ENCODE measurements at regions not wholly inside any gene's neighbourhood (a gene's known extent, or its start where the extent isn't known, plus 50 kb on each side); places are given as distances from the start of the nearest gene placed in this dataset.

GRCh38 chr6:139533171-139533570, 158.7 kb upstream of the CITED2 start:
- 0 out of 2 replicates have a peak, but pooled peaks cover 4% of the 10 kb centered on the region for H3K4me1 ChIP-seq (replicated peaks; ENCODE audit: insufficient read depth)
- no peak for TF ChIP-seq EZH2 (IDR thresholded peaks at IDR 0.05; ENCODE audit: low read depth)
- no peaks in the 10 kb centered on the region for H3K36me3 ChIP-seq (ENCODE audit: low read depth)
- H3F3A ChIP-seq (ENCODE audit: insufficient read depth, low read depth): no peaks in the 10 kb centered on the region
- POLR2A ChIA-PET (ENCODE audit: unreplicated experiment): no interaction called here
- CTCF ChIA-PET: no interaction called here
- no peaks in the 10 kb centered on the region for H4K20me1 ChIP-seq (ENCODE audit: insufficient read depth)
- no peak for DNase-seq
- no peaks in the 10 kb centered on the region for H3K9me2 ChIP-seq (ENCODE audit: insufficient read depth)
- H3K4me2 ChIP-seq: no peak overlapping the region
- no peaks in the 10 kb centered on the region for H3K27me3 ChIP-seq (ENCODE audit: insufficient read depth, low read depth)
- no peaks in the 10 kb centered on the region for H3K79me2 ChIP-seq (ENCODE audit: low read depth)
- H3K4me3 ChIP-seq: no peak overlapping the region
- no peak overlapping the region for H3K27ac ChIP-seq
- intact Hi-C loops (cut with micrococcal nuclease; ENCODE audit: unreplicated experiment): loop anchor here (5.0 kb wide), 2 partner anchors 54 to 156 kb away; no protein-coding TSS in a partner anchor
- H2AFZ ChIP-seq: no peak overlapping the region
- no TSS peak for BruUV-seq (replicated peaks)
- no peaks in the 10 kb centered on the region; the same call in none of the 2 replicates for H3K9me3 ChIP-seq (ENCODE audit: insufficient read depth, low read depth)

GRCh38 chr6:139531148-139532115, 157.0 kb upstream of the CITED2 start:
- no peak overlapping the region for H3K4me2 ChIP-seq
- H3K4me1 ChIP-seq (replicated peaks; ENCODE audit: insufficient read depth): 0 out of 2 replicates have a peak, but pooled peaks cover 4% of the 10 kb centered on the region
- no peak overlapping the region for H3K4me3 ChIP-seq
- no peak overlapping the region for H2AFZ ChIP-seq
- no peak for TF ChIP-seq CTCF (conservative IDR thresholded peaks at IDR 0.05)
- no peak for TF ChIP-seq EZH2 (IDR thresholded peaks at IDR 0.05; ENCODE audit: low read depth)
- DNase-seq: no peak
- ChIA-PET POLR2A (ENCODE audit: unreplicated experiment) (interaction anchor here (0.6 to 0.8 kb wide), 2 partner anchors 157 to 1181 kb away, joined by 3 read pairs; partner anchors contain the start of gene CITED2), CTCF (no interaction called here)
- no peaks in the 10 kb centered on the region for H3K27me3 ChIP-seq (ENCODE audit: insufficient read depth, low read depth)
- no TSS peak for BruUV-seq (replicated peaks)
- H3K27ac ChIP-seq: no peak overlapping the region
- intact Hi-C loops (cut with micrococcal nuclease; ENCODE audit: unreplicated experiment): loop anchor here (5.0 kb wide), 2 partner anchors 56 to 154 kb away; no protein-coding TSS in a partner anchor
- peaks cover under 1% of the 10 kb centered on the region for H3K9me3 ChIP-seq (ENCODE audit: insufficient read depth, low read depth)
- H3K79me2 ChIP-seq (ENCODE audit: low read depth): no peaks in the 10 kb centered on the region
- H3F3A ChIP-seq (ENCODE audit: insufficient read depth, low read depth): no peaks in the 10 kb centered on the region
- no peaks in the 10 kb centered on the region for H3K36me3 ChIP-seq (ENCODE audit: low read depth)
- H3K9me2 ChIP-seq (ENCODE audit: insufficient read depth): no peaks in the 10 kb centered on the region
- no peaks in the 10 kb centered on the region for H4K20me1 ChIP-seq (ENCODE audit: insufficient read depth)

- intact Hi-C loops (cut with micrococcal nuclease; ENCODE audit: unreplicated experiment): loop anchor here (5.0 kb wide), 2 partner anchors 57 to 153 kb away; no protein-coding TSS in a partner anchor
- H2AFZ ChIP-seq: no peak overlapping the region
- H3K4me3 ChIP-seq: no peak overlapping the region
- no peak overlapping the region for H3K4me2 ChIP-seq
- 0 out of 2 replicates have a peak, but pooled peaks cover 4% of the 10 kb centered on the region for H3K4me1 ChIP-seq (replicated peaks; ENCODE audit: insufficient read depth)
- no peaks in the 10 kb centered on the region for H3K36me3 ChIP-seq (ENCODE audit: low read depth)
- no TSS peak for BruUV-seq (replicated peaks)
- TF ChIP-seq CTCF (conservative IDR thresholded peaks at IDR 0.05): no peak
- no peak for TF ChIP-seq EZH2 (IDR thresholded peaks at IDR 0.05; ENCODE audit: low read depth)
- H3K9me2 ChIP-seq (ENCODE audit: insufficient read depth): no peaks in the 10 kb centered on the region
- no peaks in the 10 kb centered on the region for H3F3A ChIP-seq (ENCODE audit: insufficient read depth, low read depth)
- H4K20me1 ChIP-seq (ENCODE audit: insufficient read depth): no peaks in the 10 kb centered on the region
- H3K27ac ChIP-seq: no peak overlapping the region
- POLR2A ChIA-PET (ENCODE audit: unreplicated experiment): interaction anchor here (0.6 to 0.8 kb wide), 2 partner anchors 156 to 1180 kb away, joined by 3 read pairs; partner anchors contain the start of gene CITED2
- CTCF ChIA-PET: no interaction called here
- H3K9me3 ChIP-seq (ENCODE audit: insufficient read depth, low read depth): peaks cover 3% of the 10 kb centered on the region
- no peak for DNase-seq
- no peaks in the 10 kb centered on the region for H3K79me2 ChIP-seq (ENCODE audit: low read depth)
- no peaks in the 10 kb centered on the region for H3K27me3 ChIP-seq (ENCODE audit: insufficient read depth, low read depth)
These were observed 156.1 kb upstream of the CITED2 start for GRCh38 chr6:139530561-139530960.

All from PC-9 (cell line).